ENCODE measurements at regions not wholly inside any gene's neighbourhood (a gene's known extent, or its start where the extent isn't known, plus 50 kb on each side); places are given as distances from the start of the nearest gene placed in this dataset.

DNA sequence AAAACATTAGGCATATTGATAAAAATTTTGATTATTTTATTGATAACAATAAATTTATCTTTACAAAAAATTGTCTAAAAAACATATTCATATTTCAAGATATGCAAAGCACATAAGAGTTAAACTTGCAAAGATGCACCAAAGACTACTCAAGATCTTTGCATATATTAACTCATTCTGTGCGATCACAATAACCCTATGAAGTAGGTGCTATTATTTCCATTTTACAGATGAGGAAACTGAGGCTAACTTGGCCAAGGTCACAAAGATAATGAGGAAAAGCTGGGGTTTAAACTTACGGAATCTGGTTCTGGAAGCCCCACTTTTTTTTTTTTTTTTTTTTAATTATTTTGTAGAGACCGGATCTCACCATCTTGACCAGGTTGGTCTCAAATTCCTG lies 94.4 kb upstream of the SERTAD2 start:
- TF ChIP-seq TEAD4 (IDR thresholded peaks at IDR 0.05) (no peak), CEBPB (IDR thresholded peaks at IDR 0.05) (no peak), ZBTB7A (IDR thresholded peaks at IDR 0.05; ENCODE audit: low read depth) (no peak), YY1 (IDR thresholded peaks at IDR 0.05; ENCODE audit: low read depth) (no peak), FOXM1 (IDR thresholded peaks at IDR 0.05; ENCODE audit: borderline replicate concordance, low read depth) (no peak), TAF1 (IDR thresholded peaks at IDR 0.05; ENCODE audit: low read depth) (no peak), NFIC (IDR thresholded peaks at IDR 0.05) (no peak), EP300 (IDR thresholded peaks at IDR 0.05; ENCODE audit: borderline replicate concordance) (no peak), CREB1 (IDR thresholded peaks at IDR 0.05; ENCODE audit: low read depth) (no peak), RAD21 (IDR thresholded peaks at IDR 0.05; ENCODE audit: low read depth) (no peak), EGR1 (IDR thresholded peaks at IDR 0.05) (no peak), TCF12 (IDR thresholded peaks at IDR 0.05; ENCODE audit: low read depth) (no peak)
- TF ChIP-seq, protein P1, sequence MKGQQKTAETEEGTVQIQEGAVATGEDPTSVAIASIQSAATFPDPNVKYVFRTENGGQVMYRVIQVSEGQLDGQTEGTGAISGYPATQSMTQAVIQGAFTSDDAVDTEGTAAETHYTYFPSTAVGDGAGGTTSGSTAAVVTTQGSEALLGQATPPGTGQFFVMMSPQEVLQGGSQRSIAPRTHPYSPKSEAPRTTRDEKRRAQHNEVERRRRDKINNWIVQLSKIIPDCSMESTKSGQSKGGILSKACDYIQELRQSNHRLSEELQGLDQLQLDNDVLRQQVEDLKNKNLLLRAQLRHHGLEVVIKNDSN (IDR thresholded peaks at IDR 0.05): no peak
- TF ChIP-seq, protein P2, sequence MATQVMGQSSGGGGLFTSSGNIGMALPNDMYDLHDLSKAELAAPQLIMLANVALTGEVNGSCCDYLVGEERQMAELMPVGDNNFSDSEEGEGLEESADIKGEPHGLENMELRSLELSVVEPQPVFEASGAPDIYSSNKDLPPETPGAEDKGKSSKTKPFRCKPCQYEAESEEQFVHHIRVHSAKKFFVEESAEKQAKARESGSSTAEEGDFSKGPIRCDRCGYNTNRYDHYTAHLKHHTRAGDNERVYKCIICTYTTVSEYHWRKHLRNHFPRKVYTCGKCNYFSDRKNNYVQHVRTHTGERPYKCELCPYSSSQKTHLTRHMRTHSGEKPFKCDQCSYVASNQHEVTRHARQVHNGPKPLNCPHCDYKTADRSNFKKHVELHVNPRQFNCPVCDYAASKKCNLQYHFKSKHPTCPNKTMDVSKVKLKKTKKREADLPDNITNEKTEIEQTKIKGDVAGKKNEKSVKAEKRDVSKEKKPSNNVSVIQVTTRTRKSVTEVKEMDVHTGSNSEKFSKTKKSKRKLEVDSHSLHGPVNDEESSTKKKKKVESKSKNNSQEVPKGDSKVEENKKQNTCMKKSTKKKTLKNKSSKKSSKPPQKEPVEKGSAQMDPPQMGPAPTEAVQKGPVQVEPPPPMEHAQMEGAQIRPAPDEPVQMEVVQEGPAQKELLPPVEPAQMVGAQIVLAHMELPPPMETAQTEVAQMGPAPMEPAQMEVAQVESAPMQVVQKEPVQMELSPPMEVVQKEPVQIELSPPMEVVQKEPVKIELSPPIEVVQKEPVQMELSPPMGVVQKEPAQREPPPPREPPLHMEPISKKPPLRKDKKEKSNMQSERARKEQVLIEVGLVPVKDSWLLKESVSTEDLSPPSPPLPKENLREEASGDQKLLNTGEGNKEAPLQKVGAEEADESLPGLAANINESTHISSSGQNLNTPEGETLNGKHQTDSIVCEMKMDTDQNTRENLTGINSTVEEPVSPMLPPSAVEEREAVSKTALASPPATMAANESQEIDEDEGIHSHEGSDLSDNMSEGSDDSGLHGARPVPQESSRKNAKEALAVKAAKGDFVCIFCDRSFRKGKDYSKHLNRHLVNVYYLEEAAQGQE (IDR thresholded peaks at IDR 0.05; ENCODE audit: low read depth): no peak
- TF ChIP-seq, protein P3, sequence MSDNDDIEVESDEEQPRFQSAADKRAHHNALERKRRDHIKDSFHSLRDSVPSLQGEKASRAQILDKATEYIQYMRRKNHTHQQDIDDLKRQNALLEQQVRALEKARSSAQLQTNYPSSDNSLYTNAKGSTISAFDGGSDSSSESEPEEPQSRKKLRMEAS (IDR thresholded peaks at IDR 0.05): no peak

DNA sequence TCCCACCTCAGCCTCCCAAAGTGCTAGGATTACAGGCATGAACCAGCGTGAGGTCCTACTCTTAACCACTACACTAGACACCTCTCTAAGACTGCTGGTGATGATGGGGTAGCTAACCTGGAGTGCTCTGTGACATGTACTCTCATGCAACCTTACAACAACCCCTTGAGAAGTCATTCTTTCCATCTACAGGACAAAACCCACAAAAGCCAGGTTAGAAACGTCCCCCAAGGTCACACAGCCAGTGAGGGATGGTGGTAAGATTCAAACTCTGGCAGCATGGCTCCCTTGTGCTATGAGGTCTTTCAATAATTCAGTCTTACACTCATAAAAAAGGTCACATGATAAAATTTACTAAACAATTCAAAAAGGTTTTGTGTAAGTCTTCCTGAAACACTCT lies 94.8 kb upstream of the SERTAD2 start:
- TF ChIP-seq, protein P1 (IDR thresholded peaks at IDR 0.05): no peak
- TF ChIP-seq FOXM1 (IDR thresholded peaks at IDR 0.05; ENCODE audit: borderline replicate concordance, low read depth) (no peak), RAD21 (IDR thresholded peaks at IDR 0.05; ENCODE audit: low read depth) (no peak), CEBPB (IDR thresholded peaks at IDR 0.05) (no peak), NFIC (IDR thresholded peaks at IDR 0.05) (no peak), TCF12 (IDR thresholded peaks at IDR 0.05; ENCODE audit: low read depth) (no peak), ZBTB7A (IDR thresholded peaks at IDR 0.05; ENCODE audit: low read depth) (no peak), YY1 (IDR thresholded peaks at IDR 0.05; ENCODE audit: low read depth) (no peak), EGR1 (IDR thresholded peaks at IDR 0.05) (no peak)
- TF ChIP-seq, protein P2 (IDR thresholded peaks at IDR 0.05; ENCODE audit: low read depth): no peak

DNA sequence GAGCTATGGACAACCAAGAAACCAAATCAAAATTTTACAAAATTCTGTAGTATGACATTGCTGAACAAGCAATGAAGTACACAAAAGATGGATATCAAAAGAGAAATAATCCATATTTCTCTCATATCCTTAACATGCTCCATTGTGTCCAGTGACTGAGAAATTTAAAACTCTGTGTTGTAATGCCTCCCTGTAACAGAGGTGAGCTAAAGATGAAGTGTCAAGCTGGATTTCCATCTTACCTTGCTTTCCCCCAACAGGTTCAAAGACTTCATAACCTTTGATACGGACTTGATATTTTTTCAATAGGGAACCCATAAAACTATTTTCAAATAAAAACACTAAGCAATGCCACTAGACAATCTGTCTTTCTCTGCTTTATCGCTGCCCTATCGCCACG lies 95.7 kb upstream of the SERTAD2 start:
- TF ChIP-seq EGR1 (IDR thresholded peaks at IDR 0.05): no peak
- TF ChIP-seq EP300 (IDR thresholded peaks at IDR 0.05; ENCODE audit: borderline replicate concordance): no peak
- TF ChIP-seq, protein P1 (IDR thresholded peaks at IDR 0.05): no peak
- TF ChIP-seq ZBTB7A (IDR thresholded peaks at IDR 0.05; ENCODE audit: low read depth): no peak
- TF ChIP-seq, protein P2 (IDR thresholded peaks at IDR 0.05; ENCODE audit: low read depth): no peak

DNA sequence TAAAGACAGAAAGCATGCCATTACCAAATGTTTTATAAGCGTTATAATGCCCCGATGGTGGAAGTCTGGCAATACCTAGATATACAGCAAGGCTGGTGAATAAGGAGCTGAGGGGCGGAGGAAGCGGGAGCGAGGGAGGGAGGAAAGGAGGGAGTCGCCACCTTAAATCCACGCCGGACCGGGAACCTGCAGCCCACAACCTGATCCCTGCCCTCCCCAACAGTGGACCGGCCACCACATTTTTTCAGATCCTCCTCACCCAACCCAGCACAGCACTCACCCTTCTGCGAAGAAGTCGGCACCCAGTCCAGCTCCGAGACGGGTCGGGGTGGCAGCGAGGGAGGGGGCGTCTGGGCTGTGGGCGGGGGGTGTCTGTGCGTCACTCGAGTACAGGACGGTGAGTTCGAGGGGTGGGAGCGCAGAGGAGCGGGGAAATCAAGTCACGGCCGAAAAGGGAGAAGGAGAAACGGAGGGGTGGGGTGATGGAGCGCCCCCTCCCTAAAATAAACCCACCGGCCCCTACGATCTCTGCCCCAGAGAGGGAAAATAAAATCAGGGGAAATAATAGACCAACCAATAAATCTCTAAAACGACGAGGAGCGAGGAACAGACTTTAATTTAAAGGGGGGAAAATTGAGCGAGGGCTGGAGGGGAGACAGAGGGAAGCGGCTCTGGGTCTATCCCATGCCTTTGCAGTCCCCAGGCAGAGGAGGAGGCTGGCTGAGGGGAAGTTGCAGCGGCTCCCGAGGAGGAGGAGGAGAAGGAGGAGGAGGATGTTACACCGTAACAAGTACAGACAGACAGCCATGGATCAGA lies 96.5 kb upstream of the SERTAD2 start:
- TF ChIP-seq YY1 (IDR thresholded peaks at IDR 0.05; ENCODE audit: low read depth) (peak; percentile 32; the same call in 1 of the 2 replicates), TAF1 (IDR thresholded peaks at IDR 0.05; ENCODE audit: low read depth) (no peak), TCF12 (IDR thresholded peaks at IDR 0.05; ENCODE audit: low read depth) (no peak; the same call in 1 of the 2 replicates), FOXM1 (IDR thresholded peaks at IDR 0.05; ENCODE audit: borderline replicate concordance, low read depth) (no peak), CREB1 (IDR thresholded peaks at IDR 0.05; ENCODE audit: low read depth) (no peak), EP300 (IDR thresholded peaks at IDR 0.05; ENCODE audit: borderline replicate concordance) (no peak), ZBTB7A (IDR thresholded peaks at IDR 0.05; ENCODE audit: low read depth) (peak; percentile 96; the same call in 1 of the 2 replicates)
- TF ChIP-seq, protein P2 (IDR thresholded peaks at IDR 0.05; ENCODE audit: low read depth): no peak
- TF ChIP-seq, protein P3 (IDR thresholded peaks at IDR 0.05): peak; percentile 38
- TF ChIP-seq, protein P1 (IDR thresholded peaks at IDR 0.05): no peak

Measured in Ishikawa (cell line).